Hepatocyte (in vitro differentiated cells): ENCODE measurements at regions not wholly inside any gene's neighbourhood (a gene's known extent, or its start where the extent isn't known, plus 50 kb on each side); places are given as distances from the start of the nearest gene placed in this dataset.

ENCODE experiments used
- DNase-seq: peaks from one replicate; pipeline ENCODE4 v3.0.0-alpha.2; 2016; ENCODE audit warnings: low spot score
- H2AFZ ChIP-seq: fragments of 200-600 bp; sonication (generic); 2 replicates; pipeline ENCODE4 v1.6.0; 2016; ENCODE audit warnings: antibody characterized with exemption, mild to moderate bottlenecking
- H3K27ac ChIP-seq: fragments of 200-600 bp; sonication (generic); 2 replicates; pipeline ENCODE4 v1.5.1; 2016; ENCODE audit warnings: mild to moderate bottlenecking
- H3K27me3 ChIP-seq: fragments of 200-600 bp; sonication (generic); 2 replicates; pipeline ENCODE4 v1.6.1; 2016
- H3K36me3 ChIP-seq: fragments of 200-600 bp; sonication (generic); replicated peaks from 2 replicates; pipeline ENCODE4 v1.5.1; 2016; ENCODE audit warnings: low read depth; ENCODE audit not compliant: insufficient read depth
- H3K4me1 ChIP-seq: fragments of 200-600 bp; sonication (generic); 2 replicates; pipeline ENCODE4 v1.5.1; 2016; ENCODE audit warnings: mild to moderate bottlenecking, moderate library complexity; ENCODE audit not compliant: insufficient read depth
- H3K4me2 ChIP-seq: fragments of 200-600 bp; sonication (generic); 2 replicates; pipeline ENCODE4 v1.6.0; 2016
- H3K4me3 ChIP-seq: fragments of 200-600 bp; sonication (generic); 2 replicates; pipeline ENCODE4 v1.5.1; 2016; ENCODE audit warnings: mild to moderate bottlenecking
- H3K79me2 ChIP-seq: fragments of 200-600 bp; sonication (generic); 2 replicates; pipeline ENCODE4 v1.6.0; 2017; ENCODE audit warnings: mild to moderate bottlenecking
- H3K9me2 ChIP-seq: fragments of 200-600 bp; sonication (generic); replicated peaks from 2 replicates; pipeline ENCODE4 v1.6.0; 2017; ENCODE audit warnings: mild to moderate bottlenecking; ENCODE audit not compliant: insufficient read depth
- H3K9me3 ChIP-seq: fragments of 200-600 bp; sonication (generic); 2 replicates; pipeline ENCODE4 v1.5.1; 2016; ENCODE audit warnings: low read depth, mild to moderate bottlenecking
- H4K20me1 ChIP-seq: fragments of 200-600 bp; sonication (generic); 2 replicates; pipeline ENCODE4 v1.6.0; 2016; ENCODE audit warnings: mild to moderate bottlenecking; ENCODE audit not compliant: insufficient read depth, poor library complexity, severe bottlenecking
- EZH2 ChIP-seq: fragments of 200-600 bp; sonication (generic); IDR thresholded peaks from 2 replicates; pipeline ENCODE4 v1.6.1; 2016; ENCODE audit warnings: antibody characterized with exemption, mild to moderate bottlenecking, borderline replicate concordance
- EZH2phosphoT487 ChIP-seq: fragments of 200-600 bp; sonication (generic); IDR thresholded peaks from one replicate; pipeline ENCODE4 v1.6.1; 2018; ENCODE audit warnings: antibody characterized with exemption, mild to moderate bottlenecking, low read depth, moderate library complexity; ENCODE audit not compliant: unreplicated experiment, severe bottlenecking
- WGBS: methylation state at CpG from one replicate; pipeline ENCODE4 v1.1.6; 2016; ENCODE audit warnings: low lambda C conversion rate; ENCODE audit errors: missing lambda C conversion rate; 5-methylcytosine and 5-hydroxymethylcytosine counted together
- TF ChIP-seq, protein P1 (sequence below): fragments of 200-600 bp; sonication (generic); IDR thresholded peaks from 2 replicates; pipeline ENCODE4 v1.5.1; 2016; ENCODE audit warnings: antibody characterized with exemption, mild to moderate bottlenecking; ENCODE audit not compliant: poor library complexity

DNA sequence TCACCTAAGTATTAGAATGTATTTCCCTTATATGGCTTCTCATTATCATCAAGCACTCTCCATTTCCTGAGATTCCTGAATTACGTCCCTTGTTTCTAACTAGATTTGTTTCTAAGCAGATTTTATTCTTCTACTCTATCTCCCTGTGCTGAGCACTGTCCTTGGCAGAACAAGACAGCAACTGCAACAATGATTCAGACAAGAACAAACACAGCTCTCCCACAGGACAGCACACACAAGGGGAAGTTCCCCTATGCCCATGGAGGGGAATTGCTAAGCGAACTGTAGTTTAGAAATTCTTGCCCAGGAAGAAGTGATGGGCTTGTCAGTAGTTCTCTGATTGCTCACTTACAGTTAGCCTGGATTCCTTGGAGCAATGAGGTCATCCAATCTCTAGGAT is 759.9 kb downstream of the DTWD2 start:
- DNase-seq = no peak
- no peak overlapping the region for H3K27ac ChIP-seq
- H3K4me2 ChIP-seq = no peak overlapping the region
- 74% methylated on average over 2 of the region's 2 CpGs for WGBS
- no peaks in the 10 kb centered on the region for H4K20me1 ChIP-seq
- H3K4me3 ChIP-seq = no peak overlapping the region
- no peaks in the 10 kb centered on the region for H3K27me3 ChIP-seq
- H3K9me3 ChIP-seq = no peaks in the 10 kb centered on the region
- no peaks in the 10 kb centered on the region for H3K9me2 ChIP-seq
- H3K4me1 ChIP-seq = no peaks in the 10 kb centered on the region
- H2AFZ ChIP-seq = no peak overlapping the region
- H3K79me2 ChIP-seq = no peaks in the 10 kb centered on the region
- TF ChIP-seq EZH2phosphoT487 (no peak), EZH2 (no peak)
- TF ChIP-seq, protein P1, sequence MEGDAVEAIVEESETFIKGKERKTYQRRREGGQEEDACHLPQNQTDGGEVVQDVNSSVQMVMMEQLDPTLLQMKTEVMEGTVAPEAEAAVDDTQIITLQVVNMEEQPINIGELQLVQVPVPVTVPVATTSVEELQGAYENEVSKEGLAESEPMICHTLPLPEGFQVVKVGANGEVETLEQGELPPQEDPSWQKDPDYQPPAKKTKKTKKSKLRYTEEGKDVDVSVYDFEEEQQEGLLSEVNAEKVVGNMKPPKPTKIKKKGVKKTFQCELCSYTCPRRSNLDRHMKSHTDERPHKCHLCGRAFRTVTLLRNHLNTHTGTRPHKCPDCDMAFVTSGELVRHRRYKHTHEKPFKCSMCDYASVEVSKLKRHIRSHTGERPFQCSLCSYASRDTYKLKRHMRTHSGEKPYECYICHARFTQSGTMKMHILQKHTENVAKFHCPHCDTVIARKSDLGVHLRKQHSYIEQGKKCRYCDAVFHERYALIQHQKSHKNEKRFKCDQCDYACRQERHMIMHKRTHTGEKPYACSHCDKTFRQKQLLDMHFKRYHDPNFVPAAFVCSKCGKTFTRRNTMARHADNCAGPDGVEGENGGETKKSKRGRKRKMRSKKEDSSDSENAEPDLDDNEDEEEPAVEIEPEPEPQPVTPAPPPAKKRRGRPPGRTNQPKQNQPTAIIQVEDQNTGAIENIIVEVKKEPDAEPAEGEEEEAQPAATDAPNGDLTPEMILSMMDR = no peak
- H3K36me3 ChIP-seq = no peaks in the 10 kb centered on the region

DNA sequence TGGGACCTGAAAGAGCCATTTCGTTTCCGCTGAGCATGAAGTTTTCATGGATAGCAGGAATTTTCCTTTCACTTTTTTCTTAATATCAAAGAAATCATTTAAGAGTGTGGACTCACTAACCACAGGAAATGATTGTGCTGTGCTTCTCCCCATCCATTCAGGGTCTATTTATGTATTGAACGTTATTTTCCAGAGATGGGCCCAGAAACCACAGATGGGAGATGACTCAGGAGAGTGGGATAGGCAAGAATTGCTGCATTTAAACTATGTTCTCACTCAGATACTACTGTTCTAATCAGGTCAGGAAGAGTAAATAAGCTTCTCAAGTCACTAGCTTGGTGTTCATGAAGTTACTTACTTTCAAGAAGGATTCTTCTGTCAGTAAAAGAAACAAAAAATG is 763.8 kb downstream of the DTWD2 start:
- Histone ChIP-seq H3K27me3 (no peaks in the 10 kb centered on the region), H4K20me1 (no peaks in the 10 kb centered on the region), H3K9me2 (no peaks in the 10 kb centered on the region), H3K27ac (no peak overlapping the region), H3K9me3 (no peaks in the 10 kb centered on the region), H3K36me3 (no peaks in the 10 kb centered on the region), H3K4me2 (no peak overlapping the region), H3K4me1 (no peaks in the 10 kb centered on the region), H2AFZ (no peak overlapping the region), H3K79me2 (no peaks in the 10 kb centered on the region), H3K4me3 (no peak overlapping the region)
- TF ChIP-seq, protein P1 = no peak
- WGBS = 86% methylated on average over 3 of the region's 3 CpGs
- DNase-seq = no peak

DNA sequence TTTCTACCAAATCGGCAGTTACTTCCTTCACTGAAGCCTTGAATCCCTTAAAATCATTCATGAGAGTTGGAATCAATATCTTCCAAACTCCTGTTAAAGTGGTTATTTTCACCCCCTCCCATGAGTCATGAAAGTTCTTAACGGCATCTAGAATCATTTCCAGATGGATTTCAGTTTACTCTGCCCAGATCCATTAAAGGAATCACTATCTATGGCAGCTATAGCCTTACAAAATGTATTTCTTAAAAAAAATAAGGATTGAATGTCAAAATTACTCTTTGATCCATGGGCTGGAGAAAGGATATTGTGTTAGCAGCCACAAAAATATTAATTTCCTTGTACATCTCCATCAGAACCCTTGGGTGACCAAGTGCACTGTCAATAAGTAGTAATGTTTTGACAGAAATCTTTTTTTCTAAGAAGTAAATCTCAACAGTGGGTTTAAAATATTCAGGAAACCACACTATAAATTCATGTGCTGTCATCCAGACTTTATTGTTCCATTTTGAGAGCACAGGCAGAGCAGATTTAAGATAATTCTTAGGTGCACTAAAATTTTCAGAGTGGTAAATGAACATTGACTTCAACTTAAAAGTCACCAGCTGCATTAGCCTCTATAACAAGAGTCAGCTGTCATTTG is 767.7 kb downstream of the DTWD2 start:
- H3K27me3 ChIP-seq = no peaks in the 10 kb centered on the region
- H4K20me1 ChIP-seq = no peaks in the 10 kb centered on the region
- H3K9me3 ChIP-seq = no peaks in the 10 kb centered on the region
- 53% methylated on average over 2 of the region's 2 CpGs for WGBS
- H3K9me2 ChIP-seq = no peaks in the 10 kb centered on the region
- no peaks in the 10 kb centered on the region for H3K79me2 ChIP-seq
- no peak for DNase-seq
- no peak for TF ChIP-seq EZH2
- TF ChIP-seq, protein P1 = no peak
- TF ChIP-seq EZH2phosphoT487 = no peak
- H3K36me3 ChIP-seq = no peaks in the 10 kb centered on the region
- no peak overlapping the region for H3K4me3 ChIP-seq
- H2AFZ ChIP-seq = no peak overlapping the region
- no peak overlapping the region for H3K4me2 ChIP-seq
- H3K4me1 ChIP-seq = no peaks in the 10 kb centered on the region
- H3K27ac ChIP-seq = no peak overlapping the region

DNA sequence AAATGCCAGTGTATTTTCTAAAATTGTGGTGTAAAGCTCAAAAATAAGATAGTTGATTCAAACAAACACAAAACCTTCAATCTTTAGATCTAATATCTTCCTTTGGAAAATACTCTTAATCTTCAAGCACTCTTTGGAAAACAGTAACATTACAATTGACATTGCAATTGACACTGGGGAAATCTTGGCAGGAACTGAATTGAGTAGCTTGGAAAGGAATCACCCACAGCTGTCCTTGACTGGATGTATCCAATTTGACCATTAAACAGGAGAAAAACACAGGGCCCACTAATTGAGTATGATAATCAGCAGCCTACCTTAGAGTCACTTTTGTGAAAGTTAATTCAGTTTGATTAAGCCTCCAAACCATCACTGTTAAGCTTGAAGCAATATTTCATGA is 776.7 kb downstream of the DTWD2 start:
- Histone ChIP-seq H3K27me3 (no peaks in the 10 kb centered on the region), H3K4me3 (no peak overlapping the region), H3K27ac (no peak overlapping the region), H3K9me3 (no peaks in the 10 kb centered on the region), H4K20me1 (no peaks in the 10 kb centered on the region), H3K4me1 (no peaks in the 10 kb centered on the region), H3K36me3 (no peaks in the 10 kb centered on the region), H2AFZ (no peak overlapping the region), H3K9me2 (no peaks in the 10 kb centered on the region), H3K79me2 (no peaks in the 10 kb centered on the region), H3K4me2 (no peak overlapping the region)
- DNase-seq = no peak
- TF ChIP-seq EZH2phosphoT487 (no peak), EZH2 (no peak)
- TF ChIP-seq, protein P1 = no peak
